ENCODE measurements at regions not wholly inside any gene's neighbourhood (a gene's known extent, or its start where the extent isn't known, plus 50 kb on each side); places are given as distances from the start of the nearest gene placed in this dataset.
"Not testable (repeated sequence)": the region's sequence is repeated elsewhere in the genome, so short reads cannot be mapped to it uniquely, and the experiment has no call there.

- Mint-ChIP-seq H3K4me1 (no peaks in the 10 kb centered on the region), H3K36me3 (ENCODE audit: insufficient read depth) (no peaks in the 10 kb centered on the region), H3K27me3 (no peaks in the 10 kb centered on the region), H3K4me3 (no peak overlapping the region), H3K9me3 (no peaks in the 10 kb centered on the region), H3K27ac (ENCODE audit: low read depth) (no peak overlapping the region)
- no peak for DNase-seq (ENCODE audit: low spot score in 2 of 2)
- no peak for ATAC-seq (replicated peaks; ENCODE audit: extremely low read depth, poor library complexity, severe bottlenecking)
Observed at GRCh38 chr4:26227601-26228229, 93.1 kb upstream of the RBPJ start.

- ATAC-seq (replicated peaks; ENCODE audit: extremely low read depth, poor library complexity, severe bottlenecking) (no peak), DNase-seq (ENCODE audit: low spot score in 2 of 2) (no peak)
- Mint-ChIP-seq H3K4me1 (peaks cover 8% of the 10 kb centered on the region), H3K27ac (ENCODE audit: low read depth) (no peak overlapping the region), H3K9me3 (no peaks in the 10 kb centered on the region), H3K4me3 (no peak overlapping the region), H3K27me3 (no peaks in the 10 kb centered on the region), H3K36me3 (ENCODE audit: insufficient read depth) (no peaks in the 10 kb centered on the region)
Observed at GRCh38 chr4:26228883-26229282, 91.9 kb upstream of the RBPJ start.

DNA sequence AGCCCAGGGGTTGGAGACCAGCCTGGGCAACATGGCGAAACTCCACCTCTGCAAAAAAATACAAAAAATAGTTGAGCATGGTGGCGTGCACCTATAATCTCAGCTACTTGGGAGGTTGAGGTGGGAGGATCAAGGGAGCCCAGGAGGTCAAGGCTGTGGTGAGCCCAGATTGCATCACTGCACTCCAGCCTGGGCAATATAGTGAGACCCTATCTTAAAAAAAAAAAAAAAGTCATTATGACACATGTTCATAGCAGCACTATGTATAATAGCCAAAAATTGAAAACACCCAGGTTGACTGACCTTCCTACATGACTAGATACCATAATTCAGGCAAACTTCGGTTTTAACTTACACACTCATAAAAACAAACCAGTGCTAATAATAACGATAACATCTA lies 90.8 kb upstream of the RBPJ start:
- Mint-ChIP-seq H3K9me3 (no peaks in the 10 kb centered on the region), H3K27ac (ENCODE audit: low read depth) (no peak overlapping the region)

GRCh38 chr4:26233350-26233749 lies 87.5 kb upstream of the RBPJ start:
- ATAC-seq (replicated peaks; ENCODE audit: extremely low read depth, poor library complexity, severe bottlenecking) (no peak), DNase-seq (ENCODE audit: low spot score in 2 of 2) (no peak)
- Mint-ChIP-seq H3K36me3 (ENCODE audit: insufficient read depth) (no peaks in the 10 kb centered on the region), H3K27ac (ENCODE audit: low read depth) (peak overlapping the region; percentile 6), H3K9me3 (no peaks in the 10 kb centered on the region), H3K4me3 (no peak overlapping the region), H3K4me1 (peaks cover 11% of the 10 kb centered on the region), H3K27me3 (peaks cover 4% of the 10 kb centered on the region)

More for the DNA sequence above, 90.8 kb upstream of the RBPJ start:
- H3K4me3 Mint-ChIP-seq = no peak overlapping the region
- H3K36me3 Mint-ChIP-seq (ENCODE audit: insufficient read depth) = no peaks in the 10 kb centered on the region
- ATAC-seq (replicated peaks; ENCODE audit: extremely low read depth, poor library complexity, severe bottlenecking) (no peak), DNase-seq (ENCODE audit: low spot score in 2 of 2) (no peak)
- peaks cover 11% of the 10 kb centered on the region for H3K4me1 Mint-ChIP-seq
- H3K27me3 Mint-ChIP-seq = no peaks in the 10 kb centered on the region

- Mint-ChIP-seq H3K36me3 (ENCODE audit: insufficient read depth) (no peaks in the 10 kb centered on the region), H3K9me3 (no peaks in the 10 kb centered on the region), H3K4me3 (no peak overlapping the region), H3K27ac (ENCODE audit: low read depth) (no peak overlapping the region), H3K27me3 (peaks cover 10% of the 10 kb centered on the region), H3K4me1 (peaks cover 11% of the 10 kb centered on the region)
- DNase-seq (ENCODE audit: low spot score in 2 of 2) (no peak), ATAC-seq (replicated peaks; ENCODE audit: extremely low read depth, poor library complexity, severe bottlenecking) (no peak)
Observed at GRCh38 chr4:26235500-26235899, 85.3 kb upstream of the RBPJ start.

DNA sequence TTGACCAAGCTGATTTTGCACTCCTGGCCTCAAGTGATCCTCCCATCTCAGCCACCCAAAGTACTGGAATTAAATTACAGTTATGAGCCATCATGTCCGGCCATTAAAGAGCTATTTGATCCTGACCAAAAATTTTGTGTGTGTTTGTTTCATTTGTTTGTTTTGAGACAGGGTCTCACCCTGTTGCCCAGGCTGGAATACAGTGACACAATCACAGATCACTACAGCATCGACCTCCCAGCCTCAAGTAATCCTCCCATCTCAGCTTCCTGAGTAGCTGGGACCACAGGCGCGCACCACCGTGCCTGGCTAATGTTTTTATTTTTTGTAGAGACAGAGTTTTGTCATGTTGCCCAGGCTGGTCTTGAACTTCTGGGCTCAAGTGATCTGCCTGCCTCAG lies 82.9 kb upstream of the RBPJ start:
- Mint-ChIP-seq H3K27me3 (peaks cover 10% of the 10 kb centered on the region), H3K4me3 (no peak overlapping the region), H3K36me3 (ENCODE audit: insufficient read depth) (no peaks in the 10 kb centered on the region), H3K27ac (ENCODE audit: low read depth) (no peak overlapping the region), H3K9me3 (no peaks in the 10 kb centered on the region), H3K4me1 (peaks cover 11% of the 10 kb centered on the region)
- DNase-seq (ENCODE audit: low spot score in 2 of 2) (no peak), ATAC-seq (replicated peaks; ENCODE audit: extremely low read depth, poor library complexity, severe bottlenecking) (no peak)

GRCh38 chr4:26238426-26238777 lies 82.4 kb upstream of the RBPJ start:
- Mint-ChIP-seq H3K4me3 (no peak overlapping the region), H3K27me3 (peaks cover 10% of the 10 kb centered on the region), H3K27ac (ENCODE audit: low read depth) (no peak overlapping the region), H3K9me3 (no peaks in the 10 kb centered on the region), H3K36me3 (ENCODE audit: insufficient read depth) (no peaks in the 10 kb centered on the region), H3K4me1 (peaks cover 8% of the 10 kb centered on the region)
- ATAC-seq (replicated peaks; ENCODE audit: extremely low read depth, poor library complexity, severe bottlenecking) (no peak), DNase-seq (ENCODE audit: low spot score in 2 of 2) (no peak)

GRCh38 chr4:26238778-26239679 lies 81.8 kb upstream of the RBPJ start:
- no peak overlapping the region for H3K27ac Mint-ChIP-seq (ENCODE audit: low read depth)
- H3K27me3 Mint-ChIP-seq = peaks cover 10% of the 10 kb centered on the region
- H3K4me1 Mint-ChIP-seq = peaks cover 2% of the 10 kb centered on the region
- H3K36me3 Mint-ChIP-seq (ENCODE audit: insufficient read depth) = no peaks in the 10 kb centered on the region
- no peak for ATAC-seq (replicated peaks; ENCODE audit: extremely low read depth, poor library complexity, severe bottlenecking)
- no peaks in the 10 kb centered on the region for H3K9me3 Mint-ChIP-seq
- H3K4me3 Mint-ChIP-seq = no peak overlapping the region
- DNase-seq (ENCODE audit: low spot score in 2 of 2) = no peak

- DNase-seq (ENCODE audit: low spot score in 2 of 2) = no peak
- Mint-ChIP-seq H3K27me3 (peaks cover 10% of the 10 kb centered on the region), H3K36me3 (ENCODE audit: insufficient read depth) (no peaks in the 10 kb centered on the region), H3K4me3 (no peak overlapping the region), H3K4me1 (no peaks in the 10 kb centered on the region), H3K9me3 (no peaks in the 10 kb centered on the region), H3K27ac (ENCODE audit: low read depth) (no peak overlapping the region)
- no peak for ATAC-seq (replicated peaks; ENCODE audit: extremely low read depth, poor library complexity, severe bottlenecking)
Observed at GRCh38 chr4:26239801-26240200, 81.0 kb upstream of the RBPJ start.

DNA sequence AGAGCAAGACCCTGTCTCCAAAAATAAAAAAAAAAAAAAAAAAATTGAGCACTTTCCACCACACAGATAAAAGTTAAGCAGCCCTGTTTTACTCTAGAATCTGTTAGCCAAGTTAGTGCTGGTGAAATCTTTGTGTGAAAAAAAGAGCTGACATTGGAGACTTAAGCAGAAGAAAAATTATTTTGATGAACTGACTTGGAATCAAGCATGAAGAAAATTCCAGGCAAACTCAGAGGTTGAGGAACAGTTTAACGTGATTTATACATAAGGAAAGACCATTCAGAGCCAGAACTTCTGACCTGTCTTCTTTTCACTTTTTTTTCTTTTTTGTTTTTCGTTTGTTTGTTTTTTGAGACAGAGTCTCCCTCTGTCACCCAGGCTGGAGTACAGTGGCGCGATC lies 79.6 kb upstream of the RBPJ start:
- H3K36me3 Mint-ChIP-seq (ENCODE audit: insufficient read depth) = no peaks in the 10 kb centered on the region
- ATAC-seq (replicated peaks; ENCODE audit: extremely low read depth, poor library complexity, severe bottlenecking) = no peak
- H3K4me3 Mint-ChIP-seq = no peak overlapping the region
- H3K9me3 Mint-ChIP-seq = no peaks in the 10 kb centered on the region
- no peak for DNase-seq (ENCODE audit: low spot score in 2 of 2)
- no peak overlapping the region for H3K27ac Mint-ChIP-seq (ENCODE audit: low read depth)
- no peaks in the 10 kb centered on the region for H3K4me1 Mint-ChIP-seq
- H3K27me3 Mint-ChIP-seq = peaks cover 10% of the 10 kb centered on the region

DNA sequence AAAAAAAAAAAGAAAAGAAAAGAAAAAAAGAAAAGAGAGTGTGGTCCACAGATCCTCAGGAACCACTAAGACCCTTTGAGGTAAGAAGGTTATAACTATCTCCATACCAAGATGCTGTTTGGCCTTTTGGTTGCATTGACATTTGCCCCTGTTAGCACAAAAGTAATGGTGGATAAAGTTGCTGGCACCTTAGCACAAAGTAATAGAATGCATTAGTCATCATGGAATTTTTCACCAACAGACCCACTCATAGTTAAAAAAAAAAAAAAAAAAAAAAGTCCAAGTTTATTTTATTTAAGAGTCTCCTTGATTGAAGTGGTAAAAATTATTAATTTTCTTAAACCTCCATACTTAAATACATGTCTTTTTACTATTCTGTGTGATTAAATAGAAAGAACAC lies 78.4 kb upstream of the RBPJ start:
- Mint-ChIP-seq H3K27me3 (peaks cover 10% of the 10 kb centered on the region), H3K27ac (ENCODE audit: low read depth) (no peak overlapping the region), H3K4me1 (no peaks in the 10 kb centered on the region), H3K4me3 (no peak overlapping the region), H3K9me3 (no peaks in the 10 kb centered on the region), H3K36me3 (ENCODE audit: insufficient read depth) (no peaks in the 10 kb centered on the region)
- no peak for ATAC-seq (replicated peaks; ENCODE audit: extremely low read depth, poor library complexity, severe bottlenecking)
- no peak for DNase-seq (ENCODE audit: low spot score in 2 of 2)

GRCh38 chr4:26244138-26244537 lies 76.7 kb upstream of the RBPJ start:
- H3K36me3 Mint-ChIP-seq (ENCODE audit: insufficient read depth); ATAC-seq (replicated peaks; ENCODE audit: extremely low read depth, poor library complexity, severe bottlenecking); H3K9me3 Mint-ChIP-seq; H3K4me1 Mint-ChIP-seq; H3K4me3 Mint-ChIP-seq; H3K27ac Mint-ChIP-seq (ENCODE audit: low read depth); H3K27me3 Mint-ChIP-seq; DNase-seq (ENCODE audit: low spot score in 2 of 2): not testable (repeated sequence)

GRCh38 chr4:26248647-26249046 lies 72.2 kb upstream of the RBPJ start:
- Mint-ChIP-seq H3K27ac (ENCODE audit: low read depth) (no peak overlapping the region), H3K9me3 (no peaks in the 10 kb centered on the region)

More at GRCh38 chr4:26248647-26249046, 72.2 kb upstream of the RBPJ start:
- ATAC-seq (replicated peaks; ENCODE audit: extremely low read depth, poor library complexity, severe bottlenecking) (no peak), DNase-seq (ENCODE audit: low spot score in 2 of 2) (no peak)
- Mint-ChIP-seq H3K4me3 (no peak overlapping the region), H3K27me3 (no peaks in the 10 kb centered on the region), H3K4me1 (no peaks in the 10 kb centered on the region), H3K36me3 (ENCODE audit: insufficient read depth) (no peaks in the 10 kb centered on the region)
